GM23338 (cell line): ENCODE measurements at regions not wholly inside any gene's neighbourhood (a gene's known extent, or its start where the extent isn't known, plus 50 kb on each side); places are given as distances from the start of the nearest gene placed in this dataset.

ENCODE experiments used
- ATAC-seq: fragments of 200-7000 bp; cut with Tn5 transposase; 3 replicates; pipeline ENCODE4 v1.9.1; 2020
- DNase-seq: peaks from one replicate; pipeline ENCODE4 v3.0.0-alpha.2; 2015; ENCODE audit warnings: low spot score
- H2AFZ ChIP-seq: fragments of 200-600 bp; sonication (generic); 2 replicates; pipeline ENCODE4 v1.8.0; 2016; ENCODE audit warnings: antibody characterized with exemption, mild to moderate bottlenecking, moderate library complexity
- H3F3A ChIP-seq: fragments of 200-600 bp; sonication (generic); replicated peaks from 2 replicates; pipeline ENCODE4 v1.8.0; 2017; ENCODE audit warnings: antibody characterized with exemption, mixed run types, low read depth
- H3K27ac ChIP-seq: fragments of 200-600 bp; sonication (generic); 2 replicates; pipeline ENCODE4 v1.6.1; 2016; ENCODE audit warnings: low read depth
- H3K27me3 ChIP-seq: fragments of 200-600 bp; sonication (generic); 2 replicates; pipeline ENCODE4 v1.8.0; 2016; ENCODE audit warnings: mild to moderate bottlenecking, mixed run types, moderate library complexity; ENCODE audit not compliant: insufficient read depth
- H3K36me3 ChIP-seq: fragments of 200-600 bp; sonication (generic); 2 replicates; pipeline ENCODE4 v1.8.0; 2016; ENCODE audit warnings: mild to moderate bottlenecking; ENCODE audit not compliant: insufficient read depth
- H3K4me1 ChIP-seq: fragments of 200-600 bp; sonication (generic); 2 replicates; pipeline ENCODE4 v1.8.0; 2016; ENCODE audit warnings: mild to moderate bottlenecking, moderate library complexity; ENCODE audit not compliant: insufficient read depth
- H3K4me2 ChIP-seq: fragments of 200-600 bp; sonication (generic); 2 replicates; pipeline ENCODE4 v1.7.1; 2017; ENCODE audit warnings: mixed run types
- H3K4me3 ChIP-seq: fragments of 200-600 bp; sonication (generic); 2 replicates; pipeline ENCODE4 v1.6.1; 2016; ENCODE audit warnings: mixed run types
- H3K79me2 ChIP-seq: fragments of 200-600 bp; sonication (generic); replicated peaks from 2 replicates; pipeline ENCODE4 v1.8.0; 2017; ENCODE audit warnings: mild to moderate bottlenecking; ENCODE audit not compliant: insufficient read depth
- H3K9me2 ChIP-seq: fragments of 200-600 bp; sonication (generic); 2 replicates; pipeline ENCODE4 v1.8.0; 2017; ENCODE audit not compliant: insufficient read depth
- H4K20me1 ChIP-seq: fragments of 200-600 bp; sonication (generic); replicated peaks from 2 replicates; pipeline ENCODE4 v1.8.0; 2017; ENCODE audit warnings: mild to moderate bottlenecking; ENCODE audit not compliant: insufficient read depth
- H3K27ac Mint-ChIP-seq: 2 replicates; pipeline ENCODE4 v1.8.0; 2020; ENCODE audit warnings: inconsistent platforms, mild to moderate bottlenecking, moderate library complexity, mixed read lengths
- H3K27me3 Mint-ChIP-seq: 3 replicates; pipeline ENCODE4 v1.8.0; 2022; ENCODE audit warnings: low read depth, mild to moderate bottlenecking, moderate library complexity, mixed read lengths, inconsistent platforms; ENCODE audit not compliant: insufficient read depth, poor library complexity
- H3K36me3 Mint-ChIP-seq: 3 replicates; pipeline ENCODE4 v1.8.0; 2021; ENCODE audit warnings: low read depth, mild to moderate bottlenecking, inconsistent platforms, moderate library complexity, mixed read lengths
- H3K4me1 Mint-ChIP-seq: 3 replicates; pipeline ENCODE4 v1.8.0; 2020; ENCODE audit warnings: mild to moderate bottlenecking, inconsistent platforms, mixed read lengths
- H3K4me3 Mint-ChIP-seq: 3 replicates; pipeline ENCODE4 v1.8.0; 2021; ENCODE audit warnings: moderate library complexity, mild to moderate bottlenecking, inconsistent platforms, mixed read lengths
- H3K9me3 Mint-ChIP-seq: 3 replicates; pipeline ENCODE4 v1.8.0; 2020; ENCODE audit warnings: moderate library complexity, mild to moderate bottlenecking, inconsistent platforms, mixed read lengths
- CREB1 ChIP-seq: fragments of 250-450 bp; sonication (Bioruptor Pico); IDR thresholded peaks from 2 replicates; pipeline ENCODE4 v1.5.0; 2020; ENCODE audit warnings: low read depth, mild to moderate bottlenecking, moderate library complexity
- EZH2phosphoT487 ChIP-seq: fragments of 200-600 bp; sonication (generic); IDR thresholded peaks from one replicate; pipeline ENCODE4 v1.8.1; 2018; ENCODE audit warnings: antibody characterized with exemption; ENCODE audit not compliant: unreplicated experiment
- NANOG ChIP-seq: IDR thresholded peaks from 2 replicates; pipeline ENCODE4 v1.6.1; 2016; ENCODE audit warnings: antibody characterized with exemption, borderline replicate concordance
- POLR2AphosphoS5 ChIP-seq: IDR thresholded peaks from 2 replicates; pipeline ENCODE4 v1.6.1; 2016; ENCODE audit warnings: antibody characterized with exemption, low read depth
- STAT1 ChIP-seq: IDR thresholded peaks from one replicate; pipeline ENCODE4 v1.6.1; 2016; ENCODE audit warnings: antibody characterized with exemption; ENCODE audit not compliant: unreplicated experiment
- ZNF114 ChIP-seq: fragments of 250-450 bp; sonication (Bioruptor Pico); IDR thresholded peaks from 2 replicates; pipeline ENCODE4 v1.5.0; 2020; ENCODE audit warnings: mild to moderate bottlenecking, moderate library complexity
- ZNF462 ChIP-seq: fragments of 250-450 bp; sonication (Bioruptor Pico); IDR thresholded peaks from 2 replicates; pipeline ENCODE4 v1.5.0; 2020; ENCODE audit warnings: mild to moderate bottlenecking, moderate library complexity

GRCh38 chrX:98029861-98030260, 1146.2 kb downstream of the RPA4 start (continued):
- TF ChIP-seq ZNF462 (CRISPR knock-in tag) (no peak), STAT1 (no peak), NANOG (no peak)

GRCh38 chrX:98057176-98057575, 1173.5 kb downstream of the RPA4 start:
- no peak overlapping the region for H3K4me3 Mint-ChIP-seq
- H3K9me3 Mint-ChIP-seq: peaks cover 4% of the 10 kb centered on the region; the same call in 1 of the 3 replicates
- no peaks in the 10 kb centered on the region for H3K36me3 ChIP-seq
- no peak overlapping the region for H2AFZ ChIP-seq
- H3K27me3 ChIP-seq: no peaks in the 10 kb centered on the region
- no peaks in the 10 kb centered on the region for H3F3A ChIP-seq
- H4K20me1 ChIP-seq: no peaks in the 10 kb centered on the region
- no peaks in the 10 kb centered on the region for H3K4me1 Mint-ChIP-seq
- no peaks in the 10 kb centered on the region for H3K79me2 ChIP-seq
- no peak overlapping the region for H3K27ac Mint-ChIP-seq
- no peak for DNase-seq
- H3K4me3 ChIP-seq: no peak overlapping the region
- no peaks in the 10 kb centered on the region for H3K27me3 Mint-ChIP-seq
- H3K36me3 Mint-ChIP-seq: peaks cover 3% of the 10 kb centered on the region; the same call in 2 of the 3 replicates
- no peak overlapping the region for H3K27ac ChIP-seq
- H3K4me2 ChIP-seq: no peak overlapping the region
- no peak for ATAC-seq
- no peaks in the 10 kb centered on the region for H3K4me1 ChIP-seq
- H3K9me2 ChIP-seq: no peaks in the 10 kb centered on the region
- TF ChIP-seq ZNF114 (CRISPR knock-in tag): no peak
- TF ChIP-seq CREB1 (CRISPR knock-in tag): no peak
- TF ChIP-seq ZNF462 (CRISPR knock-in tag): no peak
- no peak for TF ChIP-seq STAT1
- TF ChIP-seq POLR2AphosphoS5: no peak
- TF ChIP-seq EZH2phosphoT487: no peak
